Pancreas (tissue), 10 donors: ENCODE measurements at regions not wholly inside any gene's neighbourhood (a gene's known extent, or its start where the extent isn't known, plus 50 kb on each side); places are given as distances from the start of the nearest gene placed in this dataset.

Experiments used
- ATAC-seq, 4 donors: fragments of 200-7000 bp; cut with Tn5 transposase; one replicate each; pipeline versions ENCODE4 v1.8.0 to v1.9.1; 2020; ENCODE audit warnings: mild to moderate bottlenecking in 4 of 4, moderate library complexity in 4 of 4
- DNase-seq, 6 donors: peaks; one replicate each; pipeline ENCODE4 v3.0.0-alpha.2; 2020
- FAIRE-seq: peaks from 2 replicates; lab custom pipeline; 2012; peaks lifted over from hg19 to GRCh38; lab: Jason Lieb, UNC
- H3K27ac ChIP-seq, 4 donors: fragments of 200-600 bp; sonication (generic); 1 replicate in 3 of 4; 2 replicates in 1 of 4; pipeline versions ENCODE4 v1.5.0 to v1.8.0; 2020
- H3K27me3 ChIP-seq, 4 donors: fragments of 200-600 bp; one replicate each; pipeline ENCODE4 v1.8.0; 2021
- H3K36me3 ChIP-seq, 3 donors: fragments of 200-600 bp; sonication (generic) in 1 of 3; one replicate each; pipeline versions ENCODE4 v1.5.0 to v1.8.0; 2020 to 2021
- H3K4me1 ChIP-seq, 3 donors: fragments of 200-600 bp; one replicate each; pipeline ENCODE4 v1.8.0; 2021
- H3K4me3 ChIP-seq, 4 donors: fragments of 200-600 bp; sonication (generic) in 2 of 4; one replicate each; pipeline versions ENCODE4 v1.5.0 to v1.8.0; 2020 to 2021
- H3K9me3 ChIP-seq, 4 donors: fragments of 200-600 bp; one replicate each; pipeline ENCODE4 v1.8.0; 2021
- CTCF ChIP-seq, 4 donors: fragments of 200-600 bp; sonication (generic) in 3 of 4; IDR thresholded peaks; one replicate each; pipeline versions ENCODE4 v1.5.0 to v1.8.0; 2021; ENCODE audit warnings: antibody characterized with exemption in 4 of 4
- WGBS, 2 donors: extraction: QIAGEN DNeasy Blood & Tissue Kit; methylation state at CpG; one replicate each; pipeline ENCODE4 v1.1.7; 2013; 5-methylcytosine and 5-hydroxymethylcytosine counted together
- intact Hi-C, 3 donors: fragments of 100-400 bp; cut with DNase I; formaldehyde crosslinking; loops; one replicate each; pipeline versions ENCODE4 v1.11.1 to v1.14.2; 2022
- donor health status: healthy with polysubstance abuse.
- donor health status: DM: no; HTN: no; CAD: no; lungs with moderate emphysema.
- donor health status: DM: no; HTN: no; CAD: no.
- donor health status: control.
- donor health status: control.
- donor health status: Bipolar disorder and iron deficiency.
- donor health status: DM: yes; HTN: yes; CAD: no.
- donor health status: DM: no; HTN: no; CAD: no.
- donor health status: DM: no; HTN: no; CAD: no.
- donor health status: DM: yes; HTN: yes; CAD: no.

- H3K36me3 ChIP-seq = no peaks in the 10 kb centered on the region
- no peaks in the 10 kb centered on the region for H3K9me3 ChIP-seq
- intact Hi-C loops = no loop called here
- 29 to 48% methylated on average over 1 of the region's 1 CpG for WGBS, 2 donors
- FAIRE-seq (no peak), DNase-seq (no peak), ATAC-seq (no peak)
- H3K4me3 ChIP-seq = no peak overlapping the region
- H3K4me1 ChIP-seq = no peaks in the 10 kb centered on the region
- no peaks in the 10 kb centered on the region for H3K27me3 ChIP-seq
- no peak overlapping the region for H3K27ac ChIP-seq
- no peak for TF ChIP-seq CTCF (IDR thresholded peaks at IDR 0.05)
Measured at GRCh38 chr18:41769265-41769664, 185.8 kb upstream of the PIK3C3 start.

- Histone ChIP-seq H3K27me3 (no peaks in the 10 kb centered on the region), H3K4me1 (no peaks in the 10 kb centered on the region), H3K4me3 (no peak overlapping the region), H3K9me3 (no peaks in the 10 kb centered on the region), H3K27ac (no peak overlapping the region), H3K36me3 (no peaks in the 10 kb centered on the region)
- FAIRE-seq = no peak
- DNase-seq = no peak
- no peak for ATAC-seq
- 37 to 44% methylated on average over 2 of the region's 2 CpGs for WGBS, 2 donors
- intact Hi-C loops = no loop called here
- TF ChIP-seq CTCF (IDR thresholded peaks at IDR 0.05) = no peak
Measured at GRCh38 chr18:41768467-41768866, 186.6 kb upstream of the PIK3C3 start.

- no peak for TF ChIP-seq CTCF (IDR thresholded peaks at IDR 0.05)
- H3K27ac ChIP-seq = no peak overlapping the region
- no peaks in the 10 kb centered on the region for H3K27me3 ChIP-seq
- no peak overlapping the region for H3K4me3 ChIP-seq
- WGBS, 2 donors = 40 to 49% methylated on average over 4 of the region's 4 CpGs
- H3K36me3 ChIP-seq = no peaks in the 10 kb centered on the region
- FAIRE-seq (no peak), ATAC-seq (peak in 1 of 4 donors; percentile 39), DNase-seq (no peak)
- intact Hi-C loops = no loop called here
- H3K4me1 ChIP-seq = no peaks in the 10 kb centered on the region
- H3K9me3 ChIP-seq = no peaks in the 10 kb centered on the region
Measured at GRCh38 chr18:41767960-41768359, 187.1 kb upstream of the PIK3C3 start.

- H3K4me3 ChIP-seq = no peak overlapping the region
- no peaks in the 10 kb centered on the region for H3K36me3 ChIP-seq
- whole genome bisulfite sequencing, 2 donors = 36 to 47% methylated on average over 3 of the region's 3 CpGs
- DNase-seq = no peak
- TF ChIP-seq CTCF (IDR thresholded peaks at IDR 0.05) = no peak
- no peaks in the 10 kb centered on the region for H3K27me3 ChIP-seq
- H3K4me1 ChIP-seq = no peaks in the 10 kb centered on the region
- H3K9me3 ChIP-seq = no peaks in the 10 kb centered on the region
- intact Hi-C loops = no loop called here
- no peak for ATAC-seq
- no peak for FAIRE-seq
- no peak overlapping the region for H3K27ac ChIP-seq
Measured at GRCh38 chr18:41765460-41765859, 189.6 kb upstream of the PIK3C3 start.

- ATAC-seq = no peak
- H3K9me3 ChIP-seq = no peaks in the 10 kb centered on the region
- no peak for DNase-seq
- intact Hi-C loops = no loop called here
- no peak overlapping the region for H3K27ac ChIP-seq
- no peak for TF ChIP-seq CTCF (IDR thresholded peaks at IDR 0.05)
- no peak overlapping the region for H3K4me3 ChIP-seq
- no peaks in the 10 kb centered on the region for H3K4me1 ChIP-seq
- no peaks in the 10 kb centered on the region for H3K36me3 ChIP-seq
- H3K27me3 ChIP-seq = no peaks in the 10 kb centered on the region
- WGBS, 2 donors = 73 to 92% methylated on average over 1 of the region's 1 CpG
- no peak for FAIRE-seq
Measured at GRCh38 chr18:41763361-41763760, 191.7 kb upstream of the PIK3C3 start.
